ENCODE measurements at regions not wholly inside any gene's neighbourhood (a gene's known extent, or its start where the extent isn't known, plus 50 kb on each side); places are given as distances from the start of the nearest gene placed in this dataset.
"Not testable (repeated sequence)": the region's sequence is repeated elsewhere in the genome, so short reads cannot be mapped to it uniquely, and the experiment has no call there.

DNA sequence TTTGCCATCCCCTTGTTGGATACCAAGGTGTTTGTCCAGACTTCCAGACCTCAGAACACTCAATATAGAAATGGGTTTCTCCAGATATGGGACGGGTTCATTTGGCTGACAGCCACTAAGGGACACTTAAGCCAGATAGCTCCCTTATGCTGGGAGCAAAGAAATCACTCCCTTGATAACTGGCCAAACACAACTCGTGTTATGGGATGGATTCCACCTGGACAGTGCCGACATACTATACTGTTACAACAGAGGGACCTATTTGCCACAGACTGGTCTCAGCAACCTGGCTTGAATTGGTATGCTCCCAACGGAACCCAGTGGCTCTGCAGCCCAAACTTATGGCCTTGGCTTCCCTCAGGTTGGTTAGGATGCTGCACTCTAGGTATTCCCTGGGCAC lies 114.0 kb upstream of the PLCL2 start:
- no peak for DNase-seq

DNA sequence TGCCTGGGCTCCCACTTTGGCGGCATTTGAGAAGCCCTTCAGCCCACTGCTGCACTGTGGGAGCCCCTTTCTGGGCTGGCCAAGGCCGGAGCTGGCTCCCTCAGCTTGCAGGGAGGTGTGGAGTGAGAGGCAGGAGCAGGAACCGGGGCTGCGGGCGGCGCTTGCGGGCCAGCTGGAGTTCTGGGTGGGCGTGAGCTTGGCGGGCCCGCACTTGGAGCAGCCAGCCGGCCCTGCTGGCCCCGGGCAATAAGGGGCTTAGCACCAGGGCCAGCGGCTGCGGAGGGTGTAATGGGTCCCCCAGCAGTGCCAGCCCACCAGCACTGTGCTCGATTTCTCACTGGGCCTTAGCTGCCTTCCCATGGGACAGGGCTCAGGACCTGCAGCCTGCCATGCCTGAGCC lies 111.2 kb upstream of the PLCL2 start:
- not testable (repeated sequence) for DNase-seq

DNA sequence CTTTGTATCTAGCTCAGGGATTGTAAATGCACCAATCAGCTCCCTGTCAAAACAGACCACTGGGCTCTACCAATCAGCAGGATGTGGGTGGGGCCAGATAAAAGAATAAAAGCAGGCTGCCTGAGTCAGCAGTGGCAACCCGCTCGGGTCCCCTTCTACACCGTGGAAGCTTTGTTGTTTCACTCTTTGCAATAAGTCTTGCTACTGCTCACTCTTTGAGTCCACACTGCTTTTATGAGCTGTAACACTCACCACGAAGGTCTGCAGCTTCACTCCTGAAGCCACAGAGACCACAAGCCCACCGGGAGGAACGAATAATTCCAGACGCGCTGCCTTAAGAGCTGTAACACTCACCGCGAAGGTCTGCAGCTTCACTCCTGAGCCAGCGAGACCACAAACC lies 110.2 kb upstream of the PLCL2 start:
- not testable (repeated sequence) for DNase-seq

DNA sequence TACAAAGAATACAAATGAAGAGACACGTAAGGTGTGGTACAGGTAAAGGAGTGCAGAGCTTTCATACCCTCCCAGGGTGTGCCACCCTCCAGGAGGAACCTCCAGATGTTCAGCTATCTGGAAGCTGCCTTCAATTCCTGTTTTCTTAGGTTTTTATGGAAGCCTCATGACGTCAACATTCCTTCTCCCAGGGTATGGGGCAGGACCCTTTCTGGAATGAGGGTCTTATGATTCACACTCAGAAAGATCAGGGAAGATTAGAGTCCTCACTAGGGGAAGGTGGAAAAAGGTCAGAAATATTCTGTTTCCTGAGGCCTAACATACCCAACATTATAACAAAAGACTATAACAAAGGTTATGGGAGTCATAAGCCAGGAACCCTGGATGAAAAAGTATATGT lies 99.8 kb upstream of the PLCL2 start:
- no peak for DNase-seq

DNA sequence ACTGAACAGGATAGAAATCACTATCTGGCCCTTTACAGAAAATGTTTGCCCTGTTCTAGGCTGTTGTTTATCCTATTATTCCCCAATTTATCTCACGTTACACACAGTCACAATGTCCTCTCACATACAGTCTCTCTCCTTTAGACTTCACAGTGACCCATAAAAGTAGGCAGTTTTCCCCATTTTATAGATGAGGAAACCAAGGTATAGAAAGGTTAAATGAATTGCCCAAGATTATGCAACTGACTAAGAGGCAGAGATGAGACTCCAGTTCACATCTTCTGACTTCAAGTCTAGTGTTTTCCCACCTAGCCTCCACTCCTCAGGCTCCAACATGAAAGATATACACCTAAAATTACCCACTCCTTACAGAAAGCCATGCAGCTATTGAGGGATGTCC lies 99.3 kb upstream of the PLCL2 start:
- no peak for DNase-seq

DNA sequence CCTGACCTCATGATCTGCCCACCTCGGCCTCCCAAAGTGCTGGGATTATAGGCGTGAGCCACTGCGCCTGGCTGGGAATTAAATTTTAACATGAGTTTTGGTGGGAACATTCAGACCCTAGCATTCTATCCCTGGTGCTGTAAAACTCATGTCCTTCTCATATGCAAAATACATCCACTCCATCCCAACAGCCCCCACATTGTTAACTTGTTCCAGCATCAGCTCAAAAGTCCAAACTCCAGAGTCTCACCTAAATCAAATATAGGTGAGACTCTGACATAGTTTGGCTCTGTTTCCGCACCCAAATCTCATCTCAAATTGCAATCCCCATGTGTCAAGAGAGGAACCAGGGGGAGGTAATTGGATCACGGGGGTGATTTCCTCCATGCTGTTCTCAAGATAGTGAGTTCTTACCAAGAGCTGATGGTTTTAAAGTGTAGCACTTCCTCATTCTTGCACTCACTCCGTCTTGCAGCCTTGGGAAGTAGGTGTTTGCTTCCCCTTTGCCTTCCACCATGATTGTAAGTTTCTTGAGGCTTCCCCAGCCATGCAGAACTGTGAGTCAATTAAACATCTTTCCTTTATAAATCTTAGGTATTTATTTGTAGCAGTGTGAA lies 96.2 kb upstream of the PLCL2 start:
- no peak for DNase-seq

DNA sequence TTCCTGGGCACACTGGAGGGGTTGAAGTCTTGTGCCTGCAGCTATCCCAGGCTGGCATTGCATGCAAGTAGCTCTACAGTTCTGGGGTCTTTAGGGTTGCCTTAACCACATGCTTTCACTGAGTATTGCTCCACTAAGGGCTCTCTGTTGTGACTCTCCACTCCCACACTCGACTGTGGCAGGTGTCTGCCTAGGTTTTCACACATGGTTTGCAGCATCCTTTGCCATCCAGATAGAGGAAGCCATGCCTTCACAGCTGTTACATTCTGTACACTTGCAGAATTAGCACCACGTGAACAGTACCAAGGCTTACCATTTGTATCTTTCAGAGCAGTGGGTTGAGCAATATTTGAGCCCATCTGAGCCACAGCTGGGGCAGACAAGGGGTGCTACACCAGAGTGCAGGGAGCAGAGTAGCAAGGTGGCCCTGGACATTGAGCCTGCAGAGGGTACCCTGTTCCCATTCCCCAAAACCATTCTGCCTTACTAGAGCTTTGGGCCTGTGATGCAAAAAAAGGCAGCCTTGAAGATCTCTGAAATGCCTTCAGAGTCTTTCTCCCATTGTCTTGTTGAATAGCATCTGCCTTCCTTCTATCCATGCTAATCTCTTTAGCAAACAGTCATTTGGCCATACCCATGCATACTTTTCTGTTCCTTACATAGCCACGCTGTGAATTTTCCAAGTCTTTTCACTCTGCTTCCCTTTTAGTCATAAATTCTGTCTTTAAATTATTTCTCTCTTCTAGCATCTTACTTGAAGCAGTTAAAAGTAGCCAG lies 95.2 kb upstream of the PLCL2 start:
- DNase-seq: no peak

DNA sequence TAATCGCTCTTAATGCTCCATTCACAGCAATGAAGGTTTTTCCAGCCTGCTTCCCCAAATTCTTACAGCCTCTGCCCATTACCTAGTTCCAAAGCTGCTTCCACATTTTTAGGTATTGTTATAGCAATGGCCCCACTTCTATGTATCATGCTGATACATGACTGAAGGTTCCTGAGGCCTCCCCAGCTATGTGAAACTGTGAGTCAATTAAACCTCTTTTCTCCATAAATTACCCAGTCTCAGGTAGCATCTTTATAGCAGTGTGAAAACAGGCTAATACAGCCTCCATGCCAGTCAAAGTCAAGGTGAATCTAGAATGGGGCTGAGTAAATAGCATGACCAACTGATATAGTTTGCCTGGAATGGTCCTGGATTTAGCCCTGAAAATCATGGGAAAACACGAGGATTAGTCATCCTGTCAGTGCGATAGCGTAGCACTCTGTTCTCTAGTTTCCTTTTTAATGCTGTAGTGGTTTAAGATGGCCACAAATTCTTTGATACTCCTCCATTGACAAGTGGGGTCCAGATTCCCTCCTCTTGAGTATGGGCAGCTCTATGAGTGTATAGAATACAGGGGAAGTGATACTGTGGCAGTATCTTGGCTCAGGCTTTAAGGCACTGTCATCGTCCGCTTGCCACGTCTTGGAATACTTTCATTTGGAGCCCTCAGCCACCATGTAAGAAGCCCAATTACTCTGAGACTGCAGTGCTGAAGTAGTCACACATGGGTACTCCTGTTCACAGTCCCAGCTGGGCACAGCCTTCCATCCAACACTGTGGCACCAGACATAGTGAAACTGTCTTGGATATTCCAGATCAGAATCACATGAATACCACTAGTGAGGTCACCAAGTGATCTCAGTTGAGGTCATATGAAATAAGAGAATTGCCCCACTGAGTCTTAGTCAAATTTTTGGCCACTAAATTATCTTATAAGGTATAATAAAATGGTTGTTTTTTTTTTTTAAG lies 94.0 kb upstream of the PLCL2 start:
- no peak for DNase-seq

DNA sequence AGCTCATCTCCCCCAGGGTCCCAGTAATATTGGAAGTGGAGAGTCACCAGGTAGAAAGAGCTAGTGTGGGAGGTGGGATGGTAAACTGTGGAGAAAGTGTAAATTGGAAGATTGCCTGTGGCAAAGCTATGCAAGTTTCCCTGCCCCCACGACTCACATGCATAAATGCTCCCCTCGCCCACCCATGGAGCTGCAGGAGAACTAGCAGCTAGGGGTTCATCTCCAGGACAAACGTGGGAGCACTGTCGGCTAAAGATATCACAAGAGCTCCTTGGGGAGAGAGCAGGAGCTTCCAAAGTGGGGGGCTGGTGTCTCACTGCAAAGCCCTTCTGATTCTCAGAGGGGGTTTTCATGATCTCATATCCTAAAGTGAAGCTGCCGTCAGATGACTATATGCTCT lies 91.4 kb upstream of the PLCL2 start:
- no peak for DNase-seq

DNA sequence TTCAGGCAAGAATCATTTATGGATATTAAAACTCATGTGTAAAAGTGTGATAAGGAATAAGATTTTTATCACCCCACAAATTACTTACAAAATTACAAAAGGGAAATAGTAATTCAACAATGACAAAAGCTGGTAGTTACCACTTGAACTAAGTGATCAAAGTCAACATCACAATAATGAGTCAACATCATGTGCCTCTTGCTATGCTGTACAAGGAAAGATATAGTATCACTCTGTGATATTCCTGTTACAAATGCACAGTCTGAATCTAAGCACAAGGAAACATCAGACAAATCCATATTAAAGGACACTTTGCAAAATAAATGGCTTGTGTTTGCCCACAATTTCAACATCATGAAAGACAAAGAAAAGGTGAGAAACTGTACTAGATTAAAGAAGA lies 90.5 kb upstream of the PLCL2 start:
- no peak for DNase-seq

DNA sequence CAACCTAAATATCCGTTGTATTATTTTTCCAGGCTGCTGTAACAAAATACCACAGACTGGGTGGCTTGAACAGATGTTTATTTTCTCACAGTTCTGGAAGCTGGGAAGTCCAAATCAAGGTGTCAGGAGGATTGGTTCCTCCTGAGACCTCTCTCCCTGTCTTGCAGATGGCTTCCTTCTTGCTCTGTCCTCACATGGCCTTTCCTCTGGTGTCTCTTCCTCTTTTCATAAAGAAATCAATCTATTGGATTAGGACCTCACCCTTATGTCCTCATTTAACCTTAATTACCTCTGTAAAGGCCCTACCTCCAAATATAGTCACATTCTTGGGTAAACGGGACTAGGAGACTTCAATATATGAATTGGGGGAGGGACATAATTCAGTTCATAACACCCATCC lies 89.2 kb upstream of the PLCL2 start:
- DNase-seq: no peak

DNA sequence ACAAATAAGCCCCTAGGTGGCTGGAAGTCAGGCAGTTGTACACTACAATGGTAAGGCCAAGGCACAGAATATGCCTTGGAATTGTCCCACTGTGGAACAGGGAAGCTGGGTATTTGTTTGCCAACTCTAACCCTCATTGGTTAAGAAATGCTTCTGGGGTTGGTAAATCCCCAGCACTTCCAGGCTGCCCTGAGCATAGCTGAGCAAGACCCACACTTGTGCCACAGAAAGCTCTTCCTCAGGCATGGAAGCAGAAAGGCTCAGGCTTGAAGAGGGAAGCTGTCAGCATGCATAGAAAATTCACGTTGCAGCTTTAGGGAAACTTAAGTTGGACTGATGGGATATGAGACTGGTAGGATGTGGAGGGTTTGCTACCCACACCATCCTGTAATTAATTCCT lies 86.9 kb upstream of the PLCL2 start:
- no peak for DNase-seq

DNA sequence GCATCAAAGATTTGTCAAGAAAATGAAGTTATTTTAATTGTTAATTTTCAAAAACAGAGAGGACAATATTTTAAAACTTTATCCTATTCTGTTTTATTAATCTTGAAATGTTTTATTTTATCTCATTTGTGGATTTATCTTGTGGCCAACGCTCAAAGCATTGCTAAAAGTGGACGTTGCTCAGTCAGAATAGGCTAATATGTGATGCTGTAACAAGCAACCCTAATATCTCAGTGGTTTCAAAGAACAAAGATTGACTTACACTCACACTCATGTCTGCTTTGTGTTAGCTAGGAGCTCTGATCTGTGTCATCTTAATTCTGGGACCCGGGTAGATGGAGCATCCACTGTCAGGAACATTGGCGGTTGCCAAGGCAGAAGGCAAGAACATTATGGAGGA lies 86.0 kb upstream of the PLCL2 start:
- no peak for DNase-seq

DNA sequence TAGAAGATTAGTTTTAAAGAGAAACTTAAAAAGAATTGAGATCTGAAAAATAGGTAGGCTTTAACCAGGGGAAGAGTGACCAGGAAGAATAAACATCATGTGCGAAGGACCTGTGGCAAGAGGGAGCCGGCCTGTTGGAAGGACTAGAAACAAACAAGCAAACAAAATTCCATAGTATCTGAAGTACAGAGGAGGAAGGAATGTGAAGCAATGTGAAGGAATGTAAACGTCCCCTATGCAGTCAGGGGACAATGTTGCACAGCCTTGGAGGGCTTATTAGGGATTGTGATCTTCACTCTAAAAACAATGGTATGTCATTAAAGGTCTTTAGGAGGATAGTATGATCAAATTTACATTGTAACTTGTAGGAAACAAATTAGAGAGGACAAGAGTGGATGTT lies 84.4 kb upstream of the PLCL2 start:
- DNase-seq: no peak

DNA sequence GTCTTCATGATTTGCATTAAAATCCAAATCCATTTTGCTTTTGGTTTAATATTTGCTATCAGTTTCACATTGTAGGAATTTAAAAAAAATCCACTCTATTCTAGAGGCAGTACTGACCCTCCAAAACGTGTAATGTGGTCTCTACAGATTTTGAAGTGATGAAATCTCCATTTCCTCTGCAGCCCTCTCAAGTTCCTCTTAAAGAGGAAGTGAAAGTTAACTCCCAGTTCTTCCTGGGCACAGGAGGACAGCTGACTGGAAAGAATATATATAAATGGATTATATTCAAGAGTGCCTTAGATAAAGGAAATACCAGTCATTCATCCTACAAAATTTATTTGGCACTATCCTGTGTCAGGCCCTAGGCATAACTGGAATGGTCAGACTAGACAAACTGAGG lies 83.5 kb upstream of the PLCL2 start:
- no peak for DNase-seq

DNA sequence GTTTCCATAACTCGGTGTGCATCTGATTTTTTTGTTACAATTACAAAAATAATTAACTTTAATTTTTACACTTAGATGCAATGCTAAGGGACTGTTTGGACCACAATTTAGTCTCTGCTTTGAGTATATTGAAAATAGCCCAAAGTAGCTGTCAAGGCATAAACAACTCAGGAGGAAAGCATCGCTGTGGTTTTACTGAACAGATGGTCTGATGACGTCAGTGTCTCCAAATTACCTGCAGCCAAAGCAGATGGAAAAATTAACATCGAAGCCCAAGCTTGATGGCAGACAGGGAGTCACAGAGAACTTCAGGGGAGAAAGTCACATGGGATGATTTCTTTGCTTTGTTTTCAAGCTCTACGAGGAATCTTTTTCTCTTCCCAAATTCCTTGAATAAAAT lies 83.1 kb upstream of the PLCL2 start:
- no peak for DNase-seq

DNA sequence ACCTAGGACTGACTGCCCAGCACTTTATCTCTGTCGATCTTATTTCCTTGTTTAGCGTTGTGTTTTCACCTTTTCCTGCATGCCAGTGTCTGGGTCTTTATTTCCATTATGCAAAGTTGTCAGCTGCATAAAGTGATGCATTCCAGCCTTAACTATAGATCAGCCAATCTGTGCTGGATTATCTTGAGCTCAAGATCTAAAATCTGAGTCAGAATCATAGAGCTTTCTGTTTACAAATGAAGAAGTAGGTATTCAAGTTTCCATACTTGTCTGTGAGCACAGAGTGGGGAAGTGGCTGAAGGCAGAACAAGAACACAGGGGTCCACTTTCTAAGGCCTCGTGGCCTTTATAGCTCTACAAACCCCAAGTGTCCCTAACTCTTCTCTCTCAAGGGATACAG lies 82.4 kb upstream of the PLCL2 start:
- DNase-seq: no peak

DNA sequence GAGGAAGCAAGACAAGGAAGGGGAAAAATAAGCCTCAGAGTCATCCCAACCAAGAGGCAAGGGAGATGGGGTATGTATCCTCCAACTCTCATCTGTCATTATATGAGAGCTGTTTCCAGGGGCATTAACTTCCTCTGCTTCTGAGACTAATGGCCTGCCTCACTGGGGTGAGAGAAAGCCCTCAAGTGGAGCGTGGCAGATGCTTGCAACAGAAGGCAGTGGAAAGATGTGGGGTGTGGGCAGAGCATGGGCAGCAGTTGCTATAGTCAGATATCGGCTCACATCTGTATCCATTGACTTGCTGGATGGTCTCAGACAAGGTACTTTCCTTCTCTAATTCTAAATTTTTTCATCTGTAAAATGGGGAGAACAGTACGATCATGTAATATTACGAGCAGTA lies 81.7 kb upstream of the PLCL2 start:
- DNase-seq: no peak

DNA sequence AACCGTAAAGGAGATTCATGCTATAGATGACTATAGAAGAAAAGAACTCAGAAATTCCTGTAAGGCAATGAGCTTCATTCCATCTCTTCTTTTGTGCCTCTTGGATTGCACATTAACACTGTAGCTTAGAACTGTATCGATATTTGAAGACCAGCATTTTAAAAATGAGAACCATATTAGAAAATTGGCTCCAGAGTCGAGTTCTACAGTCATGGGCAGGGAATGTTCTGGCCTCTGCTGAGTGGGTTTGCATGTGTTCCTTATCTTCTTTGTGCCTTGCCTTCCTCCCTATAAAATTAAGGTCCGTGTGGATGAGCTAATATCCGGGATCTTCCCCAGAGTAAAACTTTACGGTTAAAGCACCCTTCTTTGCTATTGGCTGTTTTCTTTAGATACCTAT lies 77.4 kb upstream of the PLCL2 start:
- no peak for DNase-seq

DNA sequence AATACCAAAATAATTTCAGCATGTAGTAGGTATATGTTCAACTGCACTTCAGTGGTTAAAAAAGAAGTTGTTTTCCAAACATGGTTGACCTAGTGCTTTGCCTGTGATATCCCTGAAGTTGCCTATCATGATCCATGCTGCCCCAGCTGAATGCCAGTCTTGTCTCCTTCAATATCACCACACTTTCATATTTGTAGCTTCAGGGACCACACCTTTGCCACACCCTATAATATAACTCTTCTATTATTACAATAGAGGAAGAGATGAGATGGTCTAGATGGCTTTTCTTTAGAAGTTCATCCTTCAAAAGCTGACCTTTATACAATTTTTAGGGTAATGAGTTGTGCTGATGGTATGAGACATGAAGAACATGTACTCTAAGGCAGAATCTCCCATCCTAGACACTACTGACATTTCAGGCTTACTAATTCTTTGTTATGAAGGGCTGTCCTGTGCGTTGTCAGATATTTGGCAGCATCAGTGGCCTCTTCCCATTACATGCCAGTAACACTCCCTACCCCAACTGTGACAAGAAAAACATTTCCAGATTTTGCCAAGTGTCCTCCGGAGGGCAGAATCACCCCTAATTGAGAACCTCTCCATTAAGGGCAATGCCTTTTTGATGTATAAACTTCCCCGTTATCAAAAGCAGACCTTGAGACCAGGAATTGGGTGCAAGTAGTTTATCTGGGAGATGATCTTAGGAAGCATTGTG lies 76.2 kb upstream of the PLCL2 start:
- no peak for DNase-seq

DNA sequence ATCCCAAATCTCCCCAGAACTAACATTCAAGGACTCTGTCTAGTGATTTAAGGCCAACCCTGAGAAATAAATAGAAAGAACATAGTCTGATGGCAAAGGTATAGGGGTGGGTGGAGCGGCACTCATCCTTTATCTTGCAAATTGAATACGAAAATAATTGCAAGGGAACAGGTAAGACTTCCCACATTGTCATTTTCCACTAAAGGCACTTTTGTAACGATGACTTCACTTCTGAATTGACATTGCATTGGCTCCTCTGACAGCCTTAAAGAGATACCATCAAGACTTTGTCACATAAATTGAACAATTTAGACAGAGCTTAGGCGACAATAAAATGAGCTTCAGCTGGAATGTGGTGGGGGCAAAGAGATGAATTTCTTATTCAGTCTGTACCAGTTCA lies 75.3 kb upstream of the PLCL2 start:
- DNase-seq: no peak

DNA sequence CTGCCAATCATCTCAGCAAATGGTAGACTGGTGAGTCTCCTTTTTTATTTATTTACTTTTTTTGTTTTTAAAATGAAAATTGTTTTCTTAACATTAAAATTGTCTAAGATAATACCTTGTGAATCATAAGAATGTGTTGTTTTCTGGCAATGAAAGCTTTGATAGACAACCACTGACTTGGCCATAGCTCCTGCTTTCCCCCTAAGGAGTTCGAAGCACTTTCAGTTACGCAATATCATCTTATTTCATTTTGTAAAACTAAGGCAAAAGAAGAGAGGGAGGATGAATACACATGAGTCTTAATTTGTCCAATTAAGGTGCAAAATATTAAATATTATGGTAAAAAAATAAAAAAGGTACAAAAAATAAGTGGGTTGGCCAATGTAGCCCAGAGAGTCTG lies 74.8 kb upstream of the PLCL2 start:
- DNase-seq: no peak
